GM12864 (cell line): ENCODE measurements at regions not wholly inside any gene's neighbourhood (a gene's known extent, or its start where the extent isn't known, plus 50 kb on each side); places are given as distances from the start of the nearest gene placed in this dataset.
"Not testable (repeated sequence)": the region's sequence is repeated elsewhere in the genome, so short reads cannot be mapped to it uniquely, and the experiment has no call there.

Source experiments
- DNase-seq: peaks from one replicate; pipeline ENCODE4 v3.0.0-alpha.2; 2011; ENCODE audit warnings: low read depth
- H3K4me3 ChIP-seq: 2 replicates; pipeline ENCODE4 v1.5.1; 2011; ENCODE audit warnings: mild to moderate bottlenecking, low read depth, low read length, control low read depth
- CTCF ChIP-seq: IDR thresholded peaks from 2 replicates; pipeline ENCODE4 v1.5.1; 2011; ENCODE audit warnings: low read depth, mild to moderate bottlenecking, moderate library complexity, low read length, control low read depth, inconsistent platforms; ENCODE audit errors: missing control alignments

GRCh38 chr12:46977871-46978375 lies 101.5 kb upstream of the PCED1B start:
- no peak for DNase-seq
- no peak overlapping the region for H3K4me3 ChIP-seq
- TF ChIP-seq CTCF: no peak

- no peak for TF ChIP-seq CTCF
- no peak for DNase-seq
- H3K4me3 ChIP-seq: no peak overlapping the region
These were observed 97.8 kb upstream of the PCED1B start for GRCh38 chr12:46981622-46982021.

GRCh38 chr12:46982629-46983392 lies 96.6 kb upstream of the PCED1B start:
- no peak for DNase-seq
- no peak for TF ChIP-seq CTCF
- H3K4me3 ChIP-seq: no peak overlapping the region

GRCh38 chr12:46983393-46983793 lies 96.0 kb upstream of the PCED1B start:
- TF ChIP-seq CTCF: no peak
- H3K4me3 ChIP-seq: no peak overlapping the region
- no peak for DNase-seq

GRCh38 chr12:46983959-46984841 lies 95.2 kb upstream of the PCED1B start:
- peak; percentile 80 for TF ChIP-seq CTCF
- no peak overlapping the region for H3K4me3 ChIP-seq
- peak; percentile 18 for DNase-seq

- no peak for TF ChIP-seq CTCF
- DNase-seq: no peak
- no peak overlapping the region for H3K4me3 ChIP-seq
These were observed 93.6 kb upstream of the PCED1B start for GRCh38 chr12:46985816-46986215.

GRCh38 chr12:46988122-46988521 lies 91.3 kb upstream of the PCED1B start:
- H3K4me3 ChIP-seq, DNase-seq: not testable (repeated sequence)
